ENCODE measurements at regions not wholly inside any gene's neighbourhood (a gene's known extent, or its start where the extent isn't known, plus 50 kb on each side); places are given as distances from the start of the nearest gene placed in this dataset.

GRCh38 chr5:29379619-29380018 lies 1813.9 kb upstream of the CDH6 start:
- TF ChIP-seq CTCF (IDR thresholded peaks at IDR 0.05; ENCODE audit: low read depth, low read length) = no peak
- Histone ChIP-seq H3K4me3 (ENCODE audit: low read depth, low read length) (no peak overlapping the region), H3K9me3 (ENCODE audit: control insufficient read depth, insufficient read depth, low read length) (peaks cover 17% of the 10 kb centered on the region), H3K27me3 (ENCODE audit: control insufficient read depth, insufficient read depth, low read length) (no peaks in the 10 kb centered on the region), H3K27ac (ENCODE audit: low read depth, low read length) (no peak overlapping the region)
- no peak for DNase-seq (ENCODE audit: low read depth, low spot score)
- ChIA-PET POLR2A (no interaction called here), CTCF (no interaction called here)

- Histone ChIP-seq H3K27ac (ENCODE audit: low read depth, low read length) (no peak overlapping the region), H3K4me3 (ENCODE audit: low read depth, low read length) (no peak overlapping the region), H3K27me3 (ENCODE audit: control insufficient read depth, insufficient read depth, low read length) (no peaks in the 10 kb centered on the region), H3K9me3 (ENCODE audit: control insufficient read depth, insufficient read depth, low read length) (peaks cover 14% of the 10 kb centered on the region)
- POLR2A ChIA-PET = no interaction called here
- no peak for TF ChIP-seq CTCF (IDR thresholded peaks at IDR 0.05; ENCODE audit: low read depth, low read length)
- no peak for DNase-seq (ENCODE audit: low read depth, low spot score)
- CTCF ChIA-PET = no interaction called here
Observed at GRCh38 chr5:29378104-29378503, 1815.4 kb upstream of the CDH6 start.

- no peaks in the 10 kb centered on the region for H3K27me3 ChIP-seq (ENCODE audit: control insufficient read depth, insufficient read depth, low read length)
- H3K27ac ChIP-seq (ENCODE audit: low read depth, low read length) = no peak overlapping the region
- no peak for DNase-seq (ENCODE audit: low read depth, low spot score)
- H3K9me3 ChIP-seq (ENCODE audit: control insufficient read depth, insufficient read depth, low read length) = peaks cover 3% of the 10 kb centered on the region; the same call in 1 of the 2 replicates
- no peak for TF ChIP-seq CTCF (IDR thresholded peaks at IDR 0.05; ENCODE audit: low read depth, low read length)
- POLR2A ChIA-PET = no interaction called here
- H3K4me3 ChIP-seq (ENCODE audit: low read depth, low read length) = no peak overlapping the region
- CTCF ChIA-PET = no interaction called here
Observed at GRCh38 chr5:29370248-29370647, 1823.2 kb upstream of the CDH6 start.

- ChIA-PET CTCF (interaction anchor here (0.6 kb wide), 1 partner anchor 20 kb away, joined by 3 read pairs; no protein-coding TSS in a partner anchor), POLR2A (no interaction called here)
Observed at GRCh38 chr5:29367176-29367833, 1826.2 kb upstream of the CDH6 start.

GRCh38 chr5:29351170-29351569 lies 1842.3 kb upstream of the CDH6 start:
- H3K27ac ChIP-seq (ENCODE audit: low read depth, low read length) = no peak overlapping the region
- no peak for DNase-seq (ENCODE audit: low read depth, low spot score)
- TF ChIP-seq CTCF (IDR thresholded peaks at IDR 0.05; ENCODE audit: low read depth, low read length) = no peak
- POLR2A ChIA-PET = no interaction called here
- CTCF ChIA-PET = no interaction called here
- H3K9me3 ChIP-seq (ENCODE audit: control insufficient read depth, insufficient read depth, low read length) = peaks cover 8% of the 10 kb centered on the region
- H3K27me3 ChIP-seq (ENCODE audit: control insufficient read depth, insufficient read depth, low read length) = no peaks in the 10 kb centered on the region
- H3K4me3 ChIP-seq (ENCODE audit: low read depth, low read length) = no peak overlapping the region

More at GRCh38 chr5:29367176-29367833, 1826.2 kb upstream of the CDH6 start:
- TF ChIP-seq CTCF (IDR thresholded peaks at IDR 0.05; ENCODE audit: low read depth, low read length) = no peak
- H3K27me3 ChIP-seq (ENCODE audit: control insufficient read depth, insufficient read depth, low read length) = no peaks in the 10 kb centered on the region
- peaks cover 3% of the 10 kb centered on the region; the same call in 1 of the 2 replicates for H3K9me3 ChIP-seq (ENCODE audit: control insufficient read depth, insufficient read depth, low read length)
- no peak overlapping the region for H3K27ac ChIP-seq (ENCODE audit: low read depth, low read length)
- no peak for DNase-seq (ENCODE audit: low read depth, low spot score)
- no peak overlapping the region for H3K4me3 ChIP-seq (ENCODE audit: low read depth, low read length)
